Breast epithelium (tissue), 4 donors: ENCODE measurements at regions not wholly inside any gene's neighbourhood (a gene's known extent, or its start where the extent isn't known, plus 50 kb on each side); places are given as distances from the start of the nearest gene placed in this dataset.

Experiments
- DNase-seq, 2 donors: peaks; one replicate each; pipeline ENCODE4 v3.0.0-alpha.2; 2019; ENCODE audit warnings: low spot score in 2 of 2
- H3K27ac ChIP-seq, 2 donors: fragments of 200-600 bp; sonication (generic) in 1 of 2; one replicate each; pipeline ENCODE4 v1.5.1; 2016 to 2019; ENCODE audit warnings: mild to moderate bottlenecking in 1 of 2
- H3K27me3 ChIP-seq, 2 donors: fragments of 200-600 bp; sonication (generic) in 1 of 2; one replicate each; pipeline versions ENCODE4 v1.5.1 to v1.6.0; 2017 to 2019; ENCODE audit warnings: control low read depth in 1 of 2, mild to moderate bottlenecking in 1 of 2
- H3K36me3 ChIP-seq: fragments of 200-600 bp; one replicate; pipeline ENCODE4 v1.5.1; 2019
- H3K4me1 ChIP-seq, 2 donors: fragments of 200-600 bp; sonication (generic); one replicate each; pipeline ENCODE4 v1.5.1; 2016 to 2019; ENCODE audit warnings: control low read depth in 1 of 2
- H3K4me3 ChIP-seq, 3 donors: fragments of 200-600 bp; sonication (generic); 1 replicate in 2 of 3; 2 replicates in 1 of 3; pipeline ENCODE4 v1.5.1; 2016 to 2019; ENCODE audit warnings: mild to moderate bottlenecking in 3 of 3, moderate library complexity in 2 of 3
- H3K9me3 ChIP-seq, 2 donors: fragments of 200-600 bp; sonication (generic) in 1 of 2; one replicate each; pipeline ENCODE4 v1.5.1; 2016 to 2019; ENCODE audit warnings: control low read depth in 1 of 2
- POLR2A ChIP-seq: fragments of 450-650 bp; IDR thresholded peaks from one replicate; pipeline ENCODE4 v1.6.1; 2016; ENCODE audit warnings: antibody characterized with exemption, mild to moderate bottlenecking, moderate library complexity
- POLR2AphosphoS5 ChIP-seq, 3 donors: sonication (generic); formaldehyde crosslinking; IDR thresholded peaks; one replicate each; pipeline ENCODE4 v1.6.1; 2017; ENCODE audit warnings: antibody characterized with exemption in 3 of 3
- intact Hi-C: fragments of 100-400 bp; cut with DNase I; formaldehyde crosslinking; loops from one replicate; pipeline ENCODE4 v1.15.1; 2023; ENCODE audit warnings: low total_unique reads
- TF ChIP-seq, protein P1 (sequence below), 3 donors: fragments of 450-650 bp; IDR thresholded peaks; one replicate each; pipeline ENCODE4 v1.5.1; 2016 to 2017; ENCODE audit warnings: antibody characterized with exemption in 3 of 3, mild to moderate bottlenecking in 3 of 3, moderate library complexity in 3 of 3

DNA sequence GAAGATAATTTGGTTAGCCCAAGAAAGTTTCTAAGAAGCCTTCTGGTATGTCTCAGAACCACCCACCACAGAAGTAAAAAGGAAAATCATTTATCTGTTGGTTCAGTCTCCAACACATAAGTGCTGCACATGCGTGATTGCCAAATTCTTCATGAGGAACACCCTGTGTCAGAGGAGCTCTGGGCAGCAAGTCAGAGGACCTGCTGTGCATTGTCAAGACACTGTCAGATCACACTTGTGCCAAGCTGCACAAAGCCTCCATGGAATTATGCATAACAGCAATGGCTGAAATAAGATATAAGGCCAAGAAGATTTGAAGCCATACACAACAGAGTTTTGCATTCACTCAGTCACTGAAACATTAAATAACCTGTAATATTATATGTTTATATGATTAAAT is 1304.7 kb upstream of the FLRT2 start:
- TF ChIP-seq POLR2AphosphoS5 (IDR thresholded peaks at IDR 0.05) (no peak), POLR2A (no peak)
- TF ChIP-seq, protein P1, sequence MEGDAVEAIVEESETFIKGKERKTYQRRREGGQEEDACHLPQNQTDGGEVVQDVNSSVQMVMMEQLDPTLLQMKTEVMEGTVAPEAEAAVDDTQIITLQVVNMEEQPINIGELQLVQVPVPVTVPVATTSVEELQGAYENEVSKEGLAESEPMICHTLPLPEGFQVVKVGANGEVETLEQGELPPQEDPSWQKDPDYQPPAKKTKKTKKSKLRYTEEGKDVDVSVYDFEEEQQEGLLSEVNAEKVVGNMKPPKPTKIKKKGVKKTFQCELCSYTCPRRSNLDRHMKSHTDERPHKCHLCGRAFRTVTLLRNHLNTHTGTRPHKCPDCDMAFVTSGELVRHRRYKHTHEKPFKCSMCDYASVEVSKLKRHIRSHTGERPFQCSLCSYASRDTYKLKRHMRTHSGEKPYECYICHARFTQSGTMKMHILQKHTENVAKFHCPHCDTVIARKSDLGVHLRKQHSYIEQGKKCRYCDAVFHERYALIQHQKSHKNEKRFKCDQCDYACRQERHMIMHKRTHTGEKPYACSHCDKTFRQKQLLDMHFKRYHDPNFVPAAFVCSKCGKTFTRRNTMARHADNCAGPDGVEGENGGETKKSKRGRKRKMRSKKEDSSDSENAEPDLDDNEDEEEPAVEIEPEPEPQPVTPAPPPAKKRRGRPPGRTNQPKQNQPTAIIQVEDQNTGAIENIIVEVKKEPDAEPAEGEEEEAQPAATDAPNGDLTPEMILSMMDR (IDR thresholded peaks at IDR 0.05), result no peak
- Histone ChIP-seq H3K27me3 (no peaks in the 10 kb centered on the region), H3K36me3 (no peaks in the 10 kb centered on the region), H3K9me3 (no peaks in the 10 kb centered on the region), H3K27ac (no peak overlapping the region), H3K4me1 (no peaks in the 10 kb centered on the region), H3K4me3 (no peak overlapping the region)
- intact Hi-C loops, result no loop called here
- DNase-seq, result no peak

DNA sequence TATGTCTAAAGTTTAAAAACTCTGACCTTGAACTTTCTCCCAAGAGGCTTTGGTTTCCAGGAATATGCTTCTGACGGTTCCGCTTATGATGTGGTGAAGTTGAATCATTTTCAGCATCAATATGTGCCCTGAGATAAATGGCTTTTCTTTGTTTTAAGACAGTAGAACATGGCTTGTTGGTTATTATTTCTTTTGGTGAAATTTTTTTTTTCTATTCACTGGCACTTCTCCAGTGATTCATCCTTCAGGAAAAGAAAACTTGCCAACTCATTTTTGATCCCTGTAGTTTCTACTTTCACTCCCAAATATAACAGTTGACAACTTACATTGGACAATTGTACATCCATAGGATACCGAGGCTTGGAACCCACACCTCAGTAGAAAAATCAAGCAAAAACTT is 1301.2 kb upstream of the FLRT2 start:
- H3K27me3 ChIP-seq, result no peaks in the 10 kb centered on the region
- DNase-seq, result no peak
- H3K4me1 ChIP-seq, result no peaks in the 10 kb centered on the region
- TF ChIP-seq, protein P1 (IDR thresholded peaks at IDR 0.05), result no peak
- TF ChIP-seq POLR2AphosphoS5 (IDR thresholded peaks at IDR 0.05) (no peak), POLR2A (no peak)
- intact Hi-C loops, result no loop called here
- H3K36me3 ChIP-seq, result no peaks in the 10 kb centered on the region
- no peaks in the 10 kb centered on the region for H3K9me3 ChIP-seq
- H3K4me3 ChIP-seq, result no peak overlapping the region
- H3K27ac ChIP-seq, result no peak overlapping the region

- TF ChIP-seq POLR2A, result no peak
- TF ChIP-seq, protein P1 (IDR thresholded peaks at IDR 0.05), result no peak
- TF ChIP-seq POLR2AphosphoS5 (IDR thresholded peaks at IDR 0.05), result no peak
- Histone ChIP-seq H3K9me3 (no peaks in the 10 kb centered on the region), H3K4me1 (no peaks in the 10 kb centered on the region), H3K36me3 (no peaks in the 10 kb centered on the region), H3K4me3 (no peak overlapping the region), H3K27me3 (no peaks in the 10 kb centered on the region), H3K27ac (no peak overlapping the region)
- DNase-seq, result no peak
- intact Hi-C loops, result loop anchor here (5.0 kb wide), 1 partner anchor 168 kb away; no protein-coding TSS in a partner anchor
These were observed 1295.7 kb upstream of the FLRT2 start for GRCh38 chr14:84234281-84234680.

DNA sequence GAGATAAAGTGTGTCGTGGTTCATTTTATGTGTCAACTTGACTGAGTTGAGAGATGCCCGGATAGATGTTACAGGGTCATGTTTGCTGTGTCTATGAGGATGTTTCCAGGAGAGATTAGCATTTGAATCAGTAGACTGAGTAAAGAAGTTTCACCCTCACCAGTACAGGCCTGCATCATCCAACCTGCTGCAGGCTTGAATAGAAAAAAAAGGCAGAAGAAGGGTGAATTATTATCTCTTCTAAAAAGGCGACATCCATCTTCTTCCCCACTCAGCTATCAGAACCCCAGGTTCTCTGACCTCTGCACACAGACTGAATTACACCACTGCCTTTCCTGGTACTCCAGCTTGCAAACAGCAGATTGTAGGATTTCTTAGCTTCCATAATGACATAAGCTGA is 1293.7 kb upstream of the FLRT2 start:
- H3K4me3 ChIP-seq, result no peak overlapping the region
- intact Hi-C loops, result no loop called here
- DNase-seq, result no peak
- TF ChIP-seq POLR2AphosphoS5 (IDR thresholded peaks at IDR 0.05) (no peak), POLR2A (no peak)
- TF ChIP-seq, protein P1 (IDR thresholded peaks at IDR 0.05), result no peak
- no peaks in the 10 kb centered on the region for H3K36me3 ChIP-seq
- H3K9me3 ChIP-seq, result no peaks in the 10 kb centered on the region
- no peak overlapping the region for H3K27ac ChIP-seq
- no peaks in the 10 kb centered on the region for H3K4me1 ChIP-seq
- no peaks in the 10 kb centered on the region for H3K27me3 ChIP-seq

DNA sequence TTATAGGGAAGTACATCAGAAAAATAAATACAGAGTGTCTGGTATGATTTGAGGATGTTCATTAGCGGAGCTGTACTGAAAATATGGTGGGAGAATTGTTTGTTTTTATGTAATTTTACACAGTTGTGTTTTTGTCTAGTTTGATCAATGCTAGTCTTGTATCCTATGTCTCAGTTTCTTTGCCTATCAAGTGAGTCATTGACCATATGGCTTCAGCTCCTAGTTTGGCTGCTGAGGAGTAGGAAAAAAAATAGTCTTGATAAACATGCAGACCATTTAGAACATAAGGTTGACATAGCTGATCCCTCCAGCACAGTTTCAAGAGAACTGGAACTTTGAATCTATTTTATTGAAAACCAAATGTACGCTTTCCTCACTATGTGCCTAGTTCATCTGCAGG is 1292.1 kb upstream of the FLRT2 start:
- TF ChIP-seq POLR2A, result no peak
- TF ChIP-seq, protein P1 (IDR thresholded peaks at IDR 0.05), result no peak
- TF ChIP-seq POLR2AphosphoS5 (IDR thresholded peaks at IDR 0.05), result no peak
- intact Hi-C loops, result no loop called here
- H3K27me3 ChIP-seq, result no peaks in the 10 kb centered on the region
- no peak for DNase-seq
- peaks cover 0 to under 1% of the 10 kb centered on the region in 2 donors for H3K9me3 ChIP-seq
- no peak overlapping the region for H3K4me3 ChIP-seq
- H3K27ac ChIP-seq, result no peak overlapping the region
- no peaks in the 10 kb centered on the region for H3K36me3 ChIP-seq
- H3K4me1 ChIP-seq, result no peaks in the 10 kb centered on the region
